ENCODE measurements at regions not wholly inside any gene's neighbourhood (a gene's known extent, or its start where the extent isn't known, plus 50 kb on each side); places are given as distances from the start of the nearest gene placed in this dataset.

DNA sequence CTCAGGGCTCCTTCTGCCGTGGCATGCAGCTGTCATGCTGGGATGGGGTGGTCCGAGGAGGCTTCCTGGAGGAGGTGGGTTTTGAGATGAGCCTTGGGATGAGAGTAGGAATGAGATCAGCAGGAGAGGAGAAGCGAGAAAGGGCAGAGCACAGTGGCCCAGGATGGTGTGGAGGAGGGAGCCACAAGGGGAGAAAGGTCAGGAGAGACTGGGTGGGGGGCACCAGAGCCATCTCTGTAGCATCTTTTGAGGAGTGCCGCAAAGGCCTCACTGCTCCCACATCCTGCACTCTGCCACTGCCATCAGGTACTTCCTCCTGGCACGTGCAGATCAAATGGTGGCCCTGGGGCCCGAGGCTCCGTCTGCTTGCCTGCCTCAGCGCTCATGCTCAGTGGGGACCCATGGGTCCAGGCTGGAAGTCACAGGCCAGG, 150.2 kb downstream of the MACROH2A1 start:
- no peak for DNase-seq (ENCODE audit: low read depth in 2 of 2)

GRCh38 chr5:135246923-135247795, 151.9 kb downstream of the MACROH2A1 start:
- DNase-seq (ENCODE audit: low read depth in 2 of 2), result no peak

DNA sequence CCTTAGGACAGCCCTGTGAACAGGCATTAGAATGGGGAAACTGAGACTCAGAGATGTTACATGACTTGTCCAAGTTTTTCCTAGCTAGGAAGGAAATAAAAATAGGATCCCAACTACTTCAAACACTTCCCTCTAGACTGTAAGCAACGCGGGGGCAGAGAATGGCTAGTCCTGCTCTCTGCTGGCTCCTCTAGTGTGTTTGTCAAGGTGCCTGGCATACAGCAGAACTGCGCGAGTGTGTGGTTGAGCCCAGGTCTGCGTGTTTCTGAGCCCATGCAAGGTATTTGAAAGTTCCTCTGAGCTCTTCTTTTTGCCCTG, 152.5 kb downstream of the MACROH2A1 start:
- DNase-seq (ENCODE audit: low read depth in 2 of 2), result no peak

- no peak for DNase-seq (ENCODE audit: low read depth in 2 of 2)
These were observed 153.2 kb downstream of the MACROH2A1 start for GRCh38 chr5:135245521-135246499.

DNA sequence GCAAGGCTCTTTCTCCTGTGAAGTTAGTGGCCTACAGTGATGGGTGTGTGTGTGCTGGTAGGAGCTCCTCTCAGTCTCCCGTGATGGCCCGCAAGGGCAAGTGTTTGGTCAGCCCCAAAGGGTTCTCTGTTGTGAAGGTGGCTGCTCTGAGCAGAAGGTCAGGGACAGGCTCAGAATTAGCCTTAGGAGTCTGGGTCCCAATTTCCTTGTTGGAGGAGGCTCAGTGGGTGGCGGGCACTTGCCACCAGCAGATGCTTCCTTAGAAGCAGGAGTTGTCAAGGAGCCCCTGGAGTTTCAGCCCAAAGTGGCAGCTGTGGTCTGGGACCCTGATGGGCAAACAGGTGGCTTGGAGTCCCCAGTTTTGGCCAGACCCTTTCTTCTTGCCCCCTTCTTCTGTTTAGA, 154.4 kb downstream of the MACROH2A1 start:
- no peak for DNase-seq (ENCODE audit: low read depth in 2 of 2)

DNA sequence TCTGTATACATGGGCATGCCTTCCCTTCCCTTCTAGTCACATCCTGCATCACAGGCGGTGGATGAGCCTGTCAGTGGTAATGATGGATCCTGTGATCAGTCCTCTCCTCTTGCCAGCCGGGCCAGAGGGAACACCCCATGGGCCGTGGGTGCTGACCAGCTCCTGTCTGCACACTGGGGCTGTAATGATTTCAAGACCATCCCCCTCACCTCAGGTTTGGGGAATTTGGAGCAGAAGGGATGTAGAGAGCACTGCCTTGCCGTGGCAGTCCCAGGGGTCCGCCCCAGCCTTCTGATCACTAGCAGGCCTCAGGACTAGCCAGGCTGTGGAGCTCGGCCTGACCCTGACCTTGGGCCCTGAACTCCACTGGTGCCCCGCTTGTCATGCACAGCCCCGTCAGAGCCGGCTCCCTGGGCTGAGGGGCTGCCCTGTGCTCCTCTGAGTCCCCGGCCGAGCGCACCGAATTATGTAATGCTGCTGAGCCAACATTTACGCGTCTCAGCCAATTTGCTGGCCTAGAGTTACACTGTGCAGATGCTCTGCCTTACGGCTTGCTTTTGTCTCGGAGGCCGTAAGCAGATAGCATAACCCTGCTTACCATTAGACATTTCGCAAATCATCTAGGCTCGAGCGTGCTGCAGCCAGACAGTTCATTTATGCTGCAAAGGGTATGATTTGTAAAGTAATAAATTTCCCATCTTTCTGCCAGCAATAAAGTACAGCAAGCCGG, 155.3 kb downstream of the MACROH2A1 start:
- no peak for DNase-seq (ENCODE audit: low read depth in 2 of 2)

- no peak for DNase-seq (ENCODE audit: low read depth in 2 of 2)
These were observed 156.0 kb downstream of the MACROH2A1 start for GRCh38 chr5:135242866-135243555.

DNA sequence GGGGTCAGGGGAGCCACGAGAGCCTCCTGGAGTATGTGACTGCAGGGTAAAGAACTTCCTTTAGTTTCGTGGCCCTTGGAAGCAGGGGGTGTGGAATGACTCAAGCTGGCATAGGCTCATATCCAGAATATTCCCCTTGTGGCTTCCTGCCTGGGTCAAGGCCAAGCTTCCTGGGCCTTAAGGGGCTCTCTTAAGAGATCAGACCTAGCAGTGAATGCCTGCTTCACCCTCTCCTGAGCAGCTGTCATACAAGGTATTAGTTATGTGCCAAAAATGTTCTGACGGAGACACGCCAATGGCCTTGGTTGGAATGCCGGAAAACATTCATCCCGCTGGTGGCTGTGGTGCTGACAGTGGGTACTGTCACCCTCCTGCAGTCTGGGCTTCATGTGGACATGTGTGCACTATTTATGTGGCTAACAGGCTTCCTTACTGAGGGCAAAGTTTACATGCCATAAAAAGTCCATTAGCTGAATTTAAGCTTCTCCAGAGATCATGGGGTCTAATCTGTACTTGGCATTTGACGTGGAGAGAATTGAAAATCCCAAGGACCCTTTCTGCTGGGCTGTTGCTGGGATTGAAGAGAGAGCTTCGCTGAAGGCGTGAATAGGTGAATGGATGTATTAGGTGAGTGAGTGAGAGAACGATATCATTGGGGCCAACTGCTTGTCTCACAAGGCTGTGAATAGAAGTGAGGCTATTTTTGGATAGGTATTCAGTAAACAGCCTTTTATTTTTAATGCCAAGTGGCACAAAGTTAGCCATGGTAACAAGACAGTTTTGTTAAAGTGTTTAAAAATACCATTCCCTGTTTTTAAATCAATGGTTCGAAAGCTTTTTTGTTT, 156.8 kb downstream of the MACROH2A1 start:
- no peak for DNase-seq (ENCODE audit: low read depth in 2 of 2)

GRCh38 chr5:135241536-135241935, 157.5 kb downstream of the MACROH2A1 start:
- no peak for DNase-seq (ENCODE audit: low read depth in 2 of 2)

DNA sequence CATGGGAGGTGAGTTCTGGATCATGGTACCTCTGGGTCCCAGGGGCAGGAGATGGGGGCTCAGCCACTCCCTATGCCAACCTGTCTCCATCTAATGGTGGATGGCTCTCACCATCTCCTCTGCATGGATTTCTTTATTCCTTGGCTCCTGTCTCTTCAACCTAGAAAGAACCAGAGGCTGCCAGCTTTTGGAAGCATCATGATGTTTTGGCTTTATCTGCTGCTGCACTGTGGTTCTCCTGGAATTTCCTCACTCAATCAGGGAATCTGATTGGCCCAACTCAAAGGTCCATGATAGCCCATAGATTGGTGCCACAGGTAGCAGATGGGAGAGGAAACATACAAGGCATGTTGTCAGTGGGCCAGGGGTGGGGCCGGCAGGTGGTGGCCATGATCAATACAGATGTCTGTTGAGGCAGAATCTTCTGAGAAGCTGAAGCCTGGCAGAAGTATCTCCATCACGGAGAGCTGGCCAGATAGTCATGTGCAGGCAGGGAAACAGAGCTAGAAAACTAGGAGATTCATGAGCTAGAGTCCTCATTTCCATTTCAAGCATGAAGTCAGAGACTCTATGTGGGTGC, 158.2 kb downstream of the MACROH2A1 start:
- no peak for DNase-seq (ENCODE audit: low read depth in 2 of 2)

DNA sequence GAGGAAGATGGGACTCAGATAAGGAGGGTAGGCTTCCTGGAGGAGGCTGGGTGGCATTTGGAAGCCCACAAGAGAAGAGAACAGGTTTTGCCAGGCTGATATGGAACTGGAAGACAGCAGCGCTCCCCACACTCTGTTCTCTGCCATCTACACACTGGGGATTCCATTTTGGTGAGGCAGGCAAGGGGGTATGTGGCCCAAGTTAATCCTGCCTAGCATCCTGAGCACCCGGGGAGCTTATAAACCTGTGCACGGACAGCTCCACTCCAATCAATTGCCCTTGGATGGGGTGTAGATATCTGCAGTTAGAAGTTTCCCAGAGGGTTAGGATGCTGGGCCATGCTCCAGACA, 158.8 kb downstream of the MACROH2A1 start:
- DNase-seq (ENCODE audit: low read depth in 2 of 2), result no peak

- no peak for DNase-seq (ENCODE audit: low read depth in 2 of 2)
These were observed 159.4 kb downstream of the MACROH2A1 start for GRCh38 chr5:135239453-135240282.

- no peak for DNase-seq (ENCODE audit: low read depth in 2 of 2)
These were observed 160.2 kb downstream of the MACROH2A1 start for GRCh38 chr5:135238622-135239452.

DNA sequence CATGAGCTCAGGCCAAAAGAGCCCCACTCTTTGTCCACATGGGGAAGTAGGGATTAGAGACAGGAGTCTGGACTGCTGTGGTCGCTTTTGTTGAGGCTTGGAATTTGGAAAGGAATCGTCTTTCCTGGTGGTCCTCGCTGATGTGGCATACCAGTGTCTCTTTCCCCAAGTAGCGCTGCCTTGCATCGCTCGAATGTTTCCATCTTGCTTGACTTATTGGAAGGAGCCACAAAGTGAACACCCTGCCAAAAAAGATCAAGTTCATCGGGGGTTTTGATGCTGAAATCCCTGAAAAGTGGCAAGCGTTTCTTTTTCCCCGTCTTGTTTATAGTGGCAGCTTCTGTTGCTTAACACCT, 161.3 kb downstream of the MACROH2A1 start:
- DNase-seq (ENCODE audit: low read depth in 2 of 2), result no peak

GRCh38 chr5:135236908-135237747, 161.9 kb downstream of the MACROH2A1 start:
- no peak for DNase-seq (ENCODE audit: low read depth in 2 of 2)

DNA sequence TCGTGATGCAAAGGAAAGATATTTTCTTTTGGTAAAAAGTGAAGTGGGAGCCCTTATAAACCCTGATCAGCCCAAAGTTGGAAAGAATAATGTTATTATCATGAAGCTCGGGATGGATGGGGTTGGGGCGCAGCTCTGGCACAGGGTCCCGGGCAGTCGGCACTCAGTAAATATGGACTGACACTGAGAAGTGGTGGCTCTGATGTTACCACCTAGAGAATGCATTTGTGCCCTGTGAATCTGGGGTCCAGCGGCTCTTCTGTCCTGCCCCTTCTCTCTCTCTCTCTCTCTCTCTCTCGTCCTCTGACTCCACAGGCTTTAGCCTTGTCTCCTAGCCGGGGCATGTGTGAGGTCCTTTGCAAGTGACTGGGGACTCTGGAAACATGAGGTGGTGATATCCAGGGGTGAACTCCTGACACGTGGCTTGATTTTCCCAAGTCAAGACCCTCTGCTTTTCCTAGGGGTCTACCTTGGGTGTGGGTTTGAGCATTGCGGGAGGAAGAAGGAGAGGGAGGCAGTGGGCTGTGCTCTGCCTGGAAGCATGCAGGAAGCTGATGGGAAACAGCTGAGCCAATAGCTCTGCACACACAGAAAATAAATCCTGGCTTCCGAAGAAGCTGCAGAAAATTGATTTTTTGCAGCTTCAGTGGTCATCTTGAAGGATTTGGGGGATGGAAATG, 162.7 kb downstream of the MACROH2A1 start:
- no peak for DNase-seq (ENCODE audit: low read depth in 2 of 2)
